Fibroblast of villous mesenchyme (primary cell): ENCODE measurements at regions not wholly inside any gene's neighbourhood (a gene's known extent, or its start where the extent isn't known, plus 50 kb on each side); places are given as distances from the start of the nearest gene placed in this dataset.

ENCODE experiments used
- DNase-seq: peaks from one replicate; pipeline ENCODE4 v3.0.0-alpha.2; 2010; ENCODE audit warnings: low read depth
- H3K4me3 ChIP-seq: 2 replicates; pipeline ENCODE4 v1.5.1; 2011; ENCODE audit warnings: low read depth, mild to moderate bottlenecking, low read length
- TF ChIP-seq, protein P1 (sequence below): IDR thresholded peaks from 2 replicates; pipeline ENCODE4 v1.5.1; 2012; ENCODE audit warnings: low read depth, mild to moderate bottlenecking, low read length; ENCODE audit not compliant: insufficient read depth

DNA sequence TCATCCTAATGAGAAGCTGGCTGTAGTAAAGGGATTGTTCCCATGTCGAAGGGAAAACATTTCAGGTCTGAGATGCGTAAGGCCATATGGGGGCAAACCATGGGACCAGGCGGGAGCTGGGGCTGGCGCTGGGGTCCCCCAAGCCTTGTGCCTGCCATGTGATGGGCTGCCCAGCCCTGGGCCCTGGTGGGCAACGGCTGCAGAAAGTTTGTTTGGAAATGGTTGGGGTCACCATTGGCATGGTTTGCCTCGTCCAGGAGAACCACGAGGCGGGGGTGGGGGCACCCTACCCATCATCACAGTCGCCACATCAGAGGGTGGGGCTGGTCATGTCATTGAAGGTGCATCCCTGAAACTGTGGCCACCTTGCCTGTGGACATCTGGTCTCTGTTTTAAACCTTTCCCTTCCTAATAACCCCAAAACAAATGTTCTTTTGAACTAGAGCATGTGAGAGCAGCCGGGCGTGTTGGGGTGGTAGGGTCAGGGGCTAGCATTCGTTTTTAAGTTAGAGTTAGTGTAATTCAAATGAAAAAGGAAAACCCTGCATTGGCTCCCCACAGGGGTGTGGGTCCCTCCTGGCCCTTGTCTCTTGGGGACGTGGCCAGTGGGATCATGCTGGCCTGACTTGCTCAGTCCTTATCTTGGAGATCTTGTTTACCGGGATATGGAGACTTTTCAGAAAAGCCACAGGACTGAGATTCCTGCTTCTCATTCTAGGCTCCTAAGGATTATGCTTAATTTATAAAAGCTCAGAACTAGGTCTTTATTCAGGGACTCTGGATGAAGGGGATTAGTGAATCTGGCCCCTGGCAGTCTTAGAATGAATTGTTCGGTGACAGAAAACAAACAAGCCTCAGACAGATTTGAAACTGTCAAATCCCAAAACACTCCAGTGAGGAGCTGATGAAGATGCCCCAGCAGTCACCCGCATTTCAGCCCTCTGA is 98.5 kb downstream of the CTTN start:
- no peak for DNase-seq
- H3K4me3 ChIP-seq = no peak overlapping the region
- TF ChIP-seq, protein P1, sequence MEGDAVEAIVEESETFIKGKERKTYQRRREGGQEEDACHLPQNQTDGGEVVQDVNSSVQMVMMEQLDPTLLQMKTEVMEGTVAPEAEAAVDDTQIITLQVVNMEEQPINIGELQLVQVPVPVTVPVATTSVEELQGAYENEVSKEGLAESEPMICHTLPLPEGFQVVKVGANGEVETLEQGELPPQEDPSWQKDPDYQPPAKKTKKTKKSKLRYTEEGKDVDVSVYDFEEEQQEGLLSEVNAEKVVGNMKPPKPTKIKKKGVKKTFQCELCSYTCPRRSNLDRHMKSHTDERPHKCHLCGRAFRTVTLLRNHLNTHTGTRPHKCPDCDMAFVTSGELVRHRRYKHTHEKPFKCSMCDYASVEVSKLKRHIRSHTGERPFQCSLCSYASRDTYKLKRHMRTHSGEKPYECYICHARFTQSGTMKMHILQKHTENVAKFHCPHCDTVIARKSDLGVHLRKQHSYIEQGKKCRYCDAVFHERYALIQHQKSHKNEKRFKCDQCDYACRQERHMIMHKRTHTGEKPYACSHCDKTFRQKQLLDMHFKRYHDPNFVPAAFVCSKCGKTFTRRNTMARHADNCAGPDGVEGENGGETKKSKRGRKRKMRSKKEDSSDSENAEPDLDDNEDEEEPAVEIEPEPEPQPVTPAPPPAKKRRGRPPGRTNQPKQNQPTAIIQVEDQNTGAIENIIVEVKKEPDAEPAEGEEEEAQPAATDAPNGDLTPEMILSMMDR = no peak

DNA sequence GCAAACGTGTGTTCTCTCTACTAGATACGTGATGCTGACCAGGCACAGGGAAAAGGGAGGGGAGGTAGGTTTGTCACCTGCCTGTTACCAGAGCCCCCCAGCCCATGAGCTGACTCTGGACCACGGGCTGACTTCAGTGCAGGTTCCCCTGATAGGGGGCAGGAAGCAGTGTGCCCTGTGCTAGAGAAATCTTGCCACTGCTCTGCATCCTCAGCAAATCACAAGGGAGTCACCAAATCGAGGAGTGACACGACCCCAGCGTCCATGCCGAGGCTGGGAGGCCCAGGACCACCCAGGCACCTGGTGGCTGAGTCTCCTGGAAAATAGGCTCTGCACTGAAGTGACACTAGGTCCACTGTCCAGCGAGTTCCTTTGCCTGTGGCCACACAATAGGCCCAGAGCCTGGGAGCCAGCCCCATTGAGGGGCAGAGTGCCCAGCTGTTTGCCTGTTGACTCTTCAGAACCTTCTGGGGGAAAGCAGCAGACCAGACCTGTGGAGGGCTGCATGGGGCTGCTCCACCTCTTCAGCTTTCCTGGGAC is 99.3 kb downstream of the CTTN start:
- TF ChIP-seq, protein P1 = no peak
- DNase-seq = no peak
- H3K4me3 ChIP-seq = no peak overlapping the region

DNA sequence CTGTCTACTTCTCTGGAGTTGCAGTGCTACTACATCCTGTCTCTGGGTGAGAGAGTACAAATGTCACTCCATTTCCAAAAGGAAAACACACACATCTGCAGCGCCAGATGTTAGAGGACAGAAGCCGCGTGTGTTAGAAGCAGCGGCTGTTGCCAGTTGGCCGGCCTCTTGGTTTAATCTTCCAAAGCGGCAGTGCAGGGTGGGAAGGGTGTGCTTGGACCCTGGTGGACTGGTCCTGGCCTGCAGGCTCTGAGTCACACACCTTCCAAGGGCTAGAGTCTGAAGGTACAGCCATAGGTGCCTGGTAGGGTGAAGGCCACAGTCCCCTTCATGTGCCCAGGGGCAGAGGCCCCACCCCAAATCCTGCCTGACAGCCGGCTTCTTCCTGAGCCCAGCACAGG is 99.8 kb downstream of the CTTN start:
- TF ChIP-seq, protein P1 = no peak
- DNase-seq = no peak
- no peak overlapping the region for H3K4me3 ChIP-seq

DNA sequence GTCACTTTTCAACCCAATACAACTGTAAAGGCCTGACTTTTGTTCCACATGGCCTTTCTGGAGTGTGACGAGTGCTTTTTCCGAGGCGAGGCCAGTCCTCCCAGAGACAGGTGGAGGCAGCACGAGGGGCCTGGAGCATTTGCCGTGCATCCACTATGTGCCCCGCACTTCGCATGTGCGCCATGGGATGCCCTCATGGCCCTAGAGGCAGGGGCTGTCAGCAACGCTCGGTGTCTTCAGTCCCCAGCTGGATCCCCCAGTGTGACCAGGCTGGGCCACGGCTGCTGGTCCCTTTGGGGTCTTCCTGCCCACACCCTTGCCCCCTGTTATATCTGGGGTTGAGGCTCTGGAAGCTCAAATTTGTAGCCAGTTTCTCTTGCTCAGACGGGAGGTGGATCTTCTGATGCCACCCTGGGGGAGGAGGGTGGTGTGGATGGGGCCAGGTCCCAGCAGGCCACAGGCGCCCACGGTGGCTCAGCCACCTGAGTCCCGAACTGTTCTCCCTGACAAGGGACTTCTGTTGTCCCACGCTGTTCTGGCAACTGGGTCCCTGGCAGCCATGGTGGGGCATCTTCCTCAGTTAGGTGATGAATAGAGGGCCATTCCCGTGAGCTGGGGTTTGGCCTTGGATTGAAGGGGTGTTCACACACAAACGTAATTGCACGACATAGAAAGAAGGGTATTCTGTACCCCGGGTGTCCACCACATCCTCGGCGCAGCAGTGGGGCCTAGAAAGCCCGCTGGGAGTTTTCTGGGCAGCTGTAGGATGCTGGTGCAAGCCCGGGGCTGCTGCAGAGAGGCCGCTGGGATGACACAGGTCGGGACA is 100.9 kb downstream of the CTTN start:
- H3K4me3 ChIP-seq = no peak overlapping the region
- TF ChIP-seq, protein P1 = no peak
- DNase-seq = no peak

DNA sequence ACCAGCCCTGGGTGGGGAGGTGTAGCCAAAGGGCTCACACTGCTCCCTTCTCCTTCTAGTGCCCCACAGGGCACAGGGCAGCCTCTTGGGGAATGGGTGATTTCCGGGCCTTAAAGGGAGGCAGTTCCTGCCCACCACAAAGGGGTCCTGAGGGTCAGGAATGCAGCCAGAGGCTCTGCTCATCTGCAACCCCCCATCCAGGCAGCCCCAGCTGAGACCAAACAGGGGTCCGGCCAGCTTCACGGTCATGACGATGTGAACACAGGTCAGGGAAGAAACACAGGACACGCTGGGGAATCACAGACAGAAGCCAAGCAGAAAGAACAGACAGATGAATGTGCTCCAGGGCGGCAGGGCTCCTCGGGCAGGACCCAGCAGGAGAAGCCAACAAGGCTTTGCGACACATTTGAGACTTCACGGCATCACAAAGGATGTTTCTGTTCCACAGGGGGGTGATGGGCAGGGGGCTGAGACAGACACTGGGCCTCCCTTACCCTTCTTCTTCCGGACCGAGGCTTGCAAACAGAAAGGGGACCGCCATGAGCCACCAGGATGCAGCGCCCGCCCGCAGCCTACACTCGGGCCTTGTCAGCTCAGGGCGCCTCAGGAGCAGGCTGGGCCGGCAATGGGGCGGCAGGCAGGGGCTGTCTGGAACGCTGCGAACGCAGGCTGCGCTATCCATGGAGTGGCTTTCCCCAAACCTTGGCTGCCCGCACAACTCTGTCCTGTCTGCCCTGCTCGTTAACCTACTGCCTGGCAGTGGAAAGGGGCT is 101.9 kb downstream of the CTTN start:
- TF ChIP-seq, protein P1 = no peak
- no peak overlapping the region for H3K4me3 ChIP-seq
- no peak for DNase-seq
